ENCODE measurements at regions not wholly inside any gene's neighbourhood (a gene's known extent, or its start where the extent isn't known, plus 50 kb on each side); places are given as distances from the start of the nearest gene placed in this dataset.

DNA sequence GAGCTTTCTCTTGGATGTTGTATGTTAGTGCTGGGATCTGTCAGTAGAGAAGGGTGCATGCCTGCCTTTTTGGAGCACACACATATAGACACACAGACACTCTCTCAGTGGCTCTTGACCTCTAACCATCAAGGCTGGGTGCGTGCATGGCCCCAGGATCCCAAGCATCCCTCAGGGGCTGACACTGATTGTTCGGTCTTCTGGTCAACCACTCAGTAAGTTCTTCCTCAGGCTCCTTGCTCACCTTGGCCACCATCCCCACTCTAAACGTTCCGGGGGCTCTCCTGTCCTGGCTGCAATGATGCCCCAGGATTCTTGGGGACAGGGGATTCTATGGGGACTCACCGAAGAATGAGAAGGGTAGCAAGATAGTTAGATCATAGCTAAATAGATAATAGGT lies 179.6 kb downstream of the SHOX start:
- H3K79me2 ChIP-seq (ENCODE audit: low read length): no peaks in the 10 kb centered on the region
- no peaks in the 10 kb centered on the region for H4K20me1 ChIP-seq (ENCODE audit: low read length)
- H3K4me3 ChIP-seq (ENCODE audit: low read length): no peak overlapping the region
- no peaks in the 10 kb centered on the region for H3K9me3 ChIP-seq (ENCODE audit: low read length)
- intact Hi-C loops (cut with micrococcal nuclease): no loop called here
- no peak for ATAC-seq
- no peaks in the 10 kb centered on the region for H3K4me1 ChIP-seq (ENCODE audit: insufficient read depth, low read length)
- H2AFZ ChIP-seq (ENCODE audit: low read length): no peak overlapping the region
- peaks cover 22% of the 10 kb centered on the region; the same call in 1 of the 2 replicates for H3K27me3 ChIP-seq (ENCODE audit: low read length)
- no peak overlapping the region for H3K4me2 ChIP-seq (ENCODE audit: low read length)
- DNase-seq: no peak
- ChIA-PET POLR2A (ENCODE audit: unreplicated experiment) (no interaction called here), CTCF (no interaction called here)
- BruUV-seq (replicated peaks): no TSS peak
- H3K9ac ChIP-seq (ENCODE audit: low read length): no peak overlapping the region
- no peaks in the 10 kb centered on the region for H3F3A ChIP-seq (ENCODE audit: low read length, unreplicated experiment)
- no peaks in the 10 kb centered on the region for H3K9me2 ChIP-seq (replicated peaks; ENCODE audit: low read length)
- no peak overlapping the region for H3K27ac ChIP-seq (ENCODE audit: low read length)
- TF ChIP-seq, protein P1, sequence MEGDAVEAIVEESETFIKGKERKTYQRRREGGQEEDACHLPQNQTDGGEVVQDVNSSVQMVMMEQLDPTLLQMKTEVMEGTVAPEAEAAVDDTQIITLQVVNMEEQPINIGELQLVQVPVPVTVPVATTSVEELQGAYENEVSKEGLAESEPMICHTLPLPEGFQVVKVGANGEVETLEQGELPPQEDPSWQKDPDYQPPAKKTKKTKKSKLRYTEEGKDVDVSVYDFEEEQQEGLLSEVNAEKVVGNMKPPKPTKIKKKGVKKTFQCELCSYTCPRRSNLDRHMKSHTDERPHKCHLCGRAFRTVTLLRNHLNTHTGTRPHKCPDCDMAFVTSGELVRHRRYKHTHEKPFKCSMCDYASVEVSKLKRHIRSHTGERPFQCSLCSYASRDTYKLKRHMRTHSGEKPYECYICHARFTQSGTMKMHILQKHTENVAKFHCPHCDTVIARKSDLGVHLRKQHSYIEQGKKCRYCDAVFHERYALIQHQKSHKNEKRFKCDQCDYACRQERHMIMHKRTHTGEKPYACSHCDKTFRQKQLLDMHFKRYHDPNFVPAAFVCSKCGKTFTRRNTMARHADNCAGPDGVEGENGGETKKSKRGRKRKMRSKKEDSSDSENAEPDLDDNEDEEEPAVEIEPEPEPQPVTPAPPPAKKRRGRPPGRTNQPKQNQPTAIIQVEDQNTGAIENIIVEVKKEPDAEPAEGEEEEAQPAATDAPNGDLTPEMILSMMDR (conservative IDR thresholded peaks at IDR 0.05; ENCODE audit: low read depth, low read length): no peak
- no peak for TF ChIP-seq EZH2phosphoT487 (IDR thresholded peaks at IDR 0.05; ENCODE audit: borderline replicate concordance, low read length)
- H3K36me3 ChIP-seq (ENCODE audit: low read depth, low read length): no peaks in the 10 kb centered on the region

DNA sequence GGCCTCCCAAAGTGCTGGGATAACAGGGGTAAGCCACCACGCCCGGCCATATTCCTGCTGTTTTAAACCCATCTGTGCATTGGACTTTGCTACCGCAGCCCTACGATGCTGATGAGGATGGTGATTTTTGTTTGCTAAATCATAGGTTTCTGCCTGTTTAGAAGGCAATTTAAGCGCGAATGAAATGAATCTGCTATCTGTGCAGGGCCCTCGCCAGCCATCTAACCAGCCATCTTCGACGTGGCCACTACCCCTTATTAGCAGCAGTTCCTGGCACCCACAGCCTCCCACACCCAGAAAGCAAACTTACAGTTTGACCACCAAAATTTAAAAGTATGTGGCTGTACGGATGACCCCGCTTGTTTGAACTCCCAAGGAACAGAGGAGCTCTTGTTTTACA lies 178.5 kb downstream of the SHOX start:
- Histone ChIP-seq H3K27ac (ENCODE audit: low read length) (no peak overlapping the region), H3F3A (ENCODE audit: low read length, unreplicated experiment) (no peaks in the 10 kb centered on the region), H3K36me3 (ENCODE audit: low read depth, low read length) (no peaks in the 10 kb centered on the region), H3K4me1 (ENCODE audit: insufficient read depth, low read length) (no peaks in the 10 kb centered on the region), H3K9me2 (replicated peaks; ENCODE audit: low read length) (no peaks in the 10 kb centered on the region), H3K4me2 (ENCODE audit: low read length) (no peak overlapping the region), H3K27me3 (ENCODE audit: low read length) (peaks cover 30% of the 10 kb centered on the region; the same call in 1 of the 2 replicates), H3K9me3 (ENCODE audit: low read length) (no peaks in the 10 kb centered on the region), H3K79me2 (ENCODE audit: low read length) (no peaks in the 10 kb centered on the region), H4K20me1 (ENCODE audit: low read length) (no peaks in the 10 kb centered on the region), H2AFZ (ENCODE audit: low read length) (no peak overlapping the region), H3K4me3 (ENCODE audit: low read length) (no peak overlapping the region), H3K9ac (ENCODE audit: low read length) (no peak overlapping the region)
- ChIA-PET POLR2A (ENCODE audit: unreplicated experiment) (no interaction called here), CTCF (no interaction called here)
- intact Hi-C loops (cut with micrococcal nuclease): no loop called here
- ATAC-seq: no peak
- DNase-seq: no peak
- no TSS peak for BruUV-seq (replicated peaks)
- TF ChIP-seq, protein P1 (conservative IDR thresholded peaks at IDR 0.05; ENCODE audit: low read depth, low read length): no peak
- TF ChIP-seq EZH2 (IDR thresholded peaks at IDR 0.05; ENCODE audit: low read length, unreplicated experiment) (no peak), EZH2phosphoT487 (IDR thresholded peaks at IDR 0.05; ENCODE audit: borderline replicate concordance, low read length) (no peak)

DNA sequence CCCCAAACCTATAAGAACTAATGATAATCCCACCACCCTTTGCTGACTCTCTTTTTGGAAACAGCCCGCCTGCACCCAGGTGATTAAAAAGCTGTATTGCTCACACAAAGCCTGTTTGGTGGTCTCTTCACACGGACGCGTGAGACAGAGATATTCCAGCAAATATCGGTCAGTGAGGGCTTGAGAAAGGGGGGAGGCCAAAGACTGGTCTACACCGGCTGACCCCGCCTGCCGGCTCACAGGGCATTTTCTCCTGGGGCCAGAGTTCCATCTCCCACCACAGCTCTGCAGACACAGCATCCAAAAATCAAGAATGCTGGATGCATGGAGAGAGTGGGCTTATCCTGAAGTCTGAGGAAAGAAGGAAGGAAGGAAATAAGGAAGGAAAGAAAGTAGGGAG lies 176.0 kb downstream of the SHOX start:
- H3K27ac ChIP-seq (ENCODE audit: low read length): no peak overlapping the region
- TF ChIP-seq, protein P1 (conservative IDR thresholded peaks at IDR 0.05; ENCODE audit: low read depth, low read length): no peak
- TF ChIP-seq EZH2phosphoT487 (IDR thresholded peaks at IDR 0.05; ENCODE audit: borderline replicate concordance, low read length) (no peak), EZH2 (IDR thresholded peaks at IDR 0.05; ENCODE audit: low read length, unreplicated experiment) (no peak)
- H3K79me2 ChIP-seq (ENCODE audit: low read length): no peaks in the 10 kb centered on the region
- intact Hi-C loops (cut with micrococcal nuclease): no loop called here
- H3K4me2 ChIP-seq (ENCODE audit: low read length): no peak overlapping the region
- H3K4me3 ChIP-seq (ENCODE audit: low read length): no peak overlapping the region
- DNase-seq: no peak
- no peak for ATAC-seq
- POLR2A ChIA-PET (ENCODE audit: unreplicated experiment): no interaction called here
- no peaks in the 10 kb centered on the region for H3K9me3 ChIP-seq (ENCODE audit: low read length)
- H3F3A ChIP-seq (ENCODE audit: low read length, unreplicated experiment): no peaks in the 10 kb centered on the region
- H3K9ac ChIP-seq (ENCODE audit: low read length): no peak overlapping the region
- no TSS peak for BruUV-seq (replicated peaks)
- peaks cover 35% of the 10 kb centered on the region; the same call in 1 of the 2 replicates for H3K27me3 ChIP-seq (ENCODE audit: low read length)
- H2AFZ ChIP-seq (ENCODE audit: low read length): no peak overlapping the region
- no peaks in the 10 kb centered on the region for H3K9me2 ChIP-seq (replicated peaks; ENCODE audit: low read length)
- no peaks in the 10 kb centered on the region for H3K36me3 ChIP-seq (ENCODE audit: low read depth, low read length)
- H3K4me1 ChIP-seq (ENCODE audit: insufficient read depth, low read length): no peaks in the 10 kb centered on the region
- CTCF ChIA-PET: no interaction called here
- no peaks in the 10 kb centered on the region for H4K20me1 ChIP-seq (ENCODE audit: low read length)

Data from PC-3 (cell line).